Lower lobe of right lung (tissue), 2 donors: ENCODE measurements at regions not wholly inside any gene's neighbourhood (a gene's known extent, or its start where the extent isn't known, plus 50 kb on each side); places are given as distances from the start of the nearest gene placed in this dataset.

Experiments used
- ATAC-seq, 2 donors: fragments of 200-7000 bp; cut with Tn5 transposase; one replicate each; pipeline ENCODE4 v1.9.1; 2020 to 2022; ENCODE audit warnings: mild to moderate bottlenecking in 2 of 2, moderate library complexity in 2 of 2
- DNase-seq: peaks from one replicate; pipeline ENCODE4 v3.0.0-alpha.2; 2020
- H3K27ac ChIP-seq: fragments of 200-600 bp; one replicate; pipeline ENCODE4 v1.8.0; 2022
- H3K27me3 ChIP-seq: fragments of 200-600 bp; one replicate; pipeline ENCODE4 v1.8.0; 2022; ENCODE audit warnings: low read depth
- H3K36me3 ChIP-seq: fragments of 200-600 bp; one replicate; pipeline ENCODE4 v1.8.0; 2022; ENCODE audit warnings: mild to moderate bottlenecking
- H3K4me1 ChIP-seq: fragments of 200-600 bp; one replicate; pipeline ENCODE4 v1.8.0; 2022
- H3K4me3 ChIP-seq: fragments of 200-600 bp; one replicate; pipeline ENCODE4 v1.8.0; 2022; ENCODE audit warnings: mild to moderate bottlenecking
- H3K9me3 ChIP-seq: fragments of 200-600 bp; one replicate; pipeline ENCODE4 v1.8.0; 2022
- intact Hi-C: fragments of 100-400 bp; cut with DNase I; formaldehyde crosslinking; loops from one replicate; pipeline ENCODE4 v1.11.0; 2022
- TF ChIP-seq, protein P1 (sequence below): fragments of 200-600 bp; IDR thresholded peaks from one replicate; pipeline ENCODE4 v1.8.0; 2022; ENCODE audit warnings: antibody characterized with exemption, mild to moderate bottlenecking
- donor health status: DM: no; HTN: yes; CAD: no; lungs with severe emphysema.

DNA sequence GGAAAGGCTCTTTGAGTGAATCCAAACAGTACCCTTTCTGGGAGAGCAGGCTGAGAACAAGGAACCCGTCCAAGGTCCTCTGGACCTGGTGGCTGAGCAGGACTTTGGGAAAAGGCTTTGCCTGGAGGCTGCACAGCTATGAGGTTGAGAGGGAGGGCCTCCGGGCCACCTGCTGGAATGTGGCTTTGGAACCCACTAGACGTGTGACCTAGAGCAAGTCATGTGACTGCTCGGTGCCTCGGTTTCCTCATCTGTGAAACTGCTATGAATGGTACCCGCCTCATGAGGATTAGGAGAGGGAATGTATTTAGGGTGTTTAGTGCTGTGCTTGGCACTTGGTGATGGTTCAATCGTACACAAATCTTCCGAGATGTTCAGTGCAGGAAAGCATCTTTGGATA is 50.4 kb downstream of the HAPSTR1 start:
- no peaks in the 10 kb centered on the region for H3K9me3 ChIP-seq
- TF ChIP-seq, protein P1, sequence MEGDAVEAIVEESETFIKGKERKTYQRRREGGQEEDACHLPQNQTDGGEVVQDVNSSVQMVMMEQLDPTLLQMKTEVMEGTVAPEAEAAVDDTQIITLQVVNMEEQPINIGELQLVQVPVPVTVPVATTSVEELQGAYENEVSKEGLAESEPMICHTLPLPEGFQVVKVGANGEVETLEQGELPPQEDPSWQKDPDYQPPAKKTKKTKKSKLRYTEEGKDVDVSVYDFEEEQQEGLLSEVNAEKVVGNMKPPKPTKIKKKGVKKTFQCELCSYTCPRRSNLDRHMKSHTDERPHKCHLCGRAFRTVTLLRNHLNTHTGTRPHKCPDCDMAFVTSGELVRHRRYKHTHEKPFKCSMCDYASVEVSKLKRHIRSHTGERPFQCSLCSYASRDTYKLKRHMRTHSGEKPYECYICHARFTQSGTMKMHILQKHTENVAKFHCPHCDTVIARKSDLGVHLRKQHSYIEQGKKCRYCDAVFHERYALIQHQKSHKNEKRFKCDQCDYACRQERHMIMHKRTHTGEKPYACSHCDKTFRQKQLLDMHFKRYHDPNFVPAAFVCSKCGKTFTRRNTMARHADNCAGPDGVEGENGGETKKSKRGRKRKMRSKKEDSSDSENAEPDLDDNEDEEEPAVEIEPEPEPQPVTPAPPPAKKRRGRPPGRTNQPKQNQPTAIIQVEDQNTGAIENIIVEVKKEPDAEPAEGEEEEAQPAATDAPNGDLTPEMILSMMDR, result no peak
- H3K4me3 ChIP-seq, result no peak overlapping the region
- no peaks in the 10 kb centered on the region for H3K27me3 ChIP-seq
- no peaks in the 10 kb centered on the region for H3K36me3 ChIP-seq
- no peak overlapping the region for H3K27ac ChIP-seq
- DNase-seq (peak; percentile 34), ATAC-seq (no peak)
- H3K4me1 ChIP-seq, result peaks cover 8% of the 10 kb centered on the region
- intact Hi-C loops, result no loop called here

DNA sequence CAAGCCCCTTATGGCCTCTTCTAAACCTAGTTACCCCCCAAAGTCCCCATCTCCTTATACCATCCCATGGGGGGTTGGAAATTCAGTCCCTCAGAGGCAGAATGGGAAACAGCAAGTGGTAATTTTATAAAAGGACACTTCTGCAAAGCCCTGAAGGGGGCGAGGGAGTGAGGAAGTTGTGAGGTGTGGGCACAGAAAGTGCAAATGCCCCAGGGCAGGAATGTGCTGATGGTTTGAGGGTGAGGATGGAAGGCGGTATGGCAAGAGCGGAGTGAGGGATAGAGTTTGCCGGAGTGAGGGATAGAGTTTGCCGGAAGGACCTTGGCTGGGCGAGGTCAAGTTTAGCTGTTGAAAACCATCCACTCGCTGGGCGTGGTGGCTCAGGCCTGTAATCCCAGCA is 52.7 kb downstream of the HAPSTR1 start:
- no peaks in the 10 kb centered on the region for H3K27me3 ChIP-seq
- DNase-seq (no peak), ATAC-seq (no peak)
- H3K27ac ChIP-seq, result no peak overlapping the region
- H3K4me1 ChIP-seq, result peaks cover 3% of the 10 kb centered on the region
- H3K36me3 ChIP-seq, result no peaks in the 10 kb centered on the region
- intact Hi-C loops, result no loop called here
- H3K9me3 ChIP-seq, result no peaks in the 10 kb centered on the region
- no peak overlapping the region for H3K4me3 ChIP-seq
- TF ChIP-seq, protein P1, result no peak

DNA sequence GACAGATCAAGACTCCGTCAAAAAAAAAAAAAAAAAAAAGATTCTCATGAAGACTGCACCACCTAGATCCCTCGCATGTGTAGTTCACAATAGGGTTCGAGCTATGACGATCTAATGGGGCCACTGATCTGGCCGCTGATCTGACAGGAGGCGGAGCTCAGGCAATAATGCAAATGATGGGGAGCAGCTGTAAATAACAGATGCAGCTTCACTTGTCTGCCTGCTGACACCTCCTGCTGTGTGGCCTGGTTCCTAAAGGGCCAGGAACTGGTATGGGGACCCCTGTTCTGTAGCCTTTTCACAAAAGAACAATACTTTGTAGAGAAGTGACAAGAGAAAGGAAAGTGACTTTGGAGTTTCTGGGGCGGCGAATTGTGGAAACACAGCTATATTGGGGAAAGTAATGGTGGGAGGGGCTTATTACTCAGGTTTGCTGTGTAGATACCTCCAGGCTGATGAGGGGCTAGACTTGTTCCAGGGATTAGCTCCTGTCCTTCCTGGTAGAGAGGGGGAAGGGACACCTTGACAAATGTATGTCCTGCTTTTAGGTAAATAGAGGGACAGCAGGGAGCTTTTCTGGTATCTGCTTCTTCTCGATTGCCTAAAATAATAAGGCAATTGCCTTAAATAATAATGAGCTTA is 57.1 kb downstream of the HAPSTR1 start:
- DNase-seq, result no peak
- intact Hi-C loops, result no loop called here
- no peak for ATAC-seq
- Histone ChIP-seq H3K4me3 (no peak overlapping the region), H3K27ac (no peak overlapping the region), H3K4me1 (peaks cover 3% of the 10 kb centered on the region), H3K36me3 (no peaks in the 10 kb centered on the region), H3K9me3 (no peaks in the 10 kb centered on the region), H3K27me3 (no peaks in the 10 kb centered on the region)
- TF ChIP-seq, protein P1, result no peak

DNA sequence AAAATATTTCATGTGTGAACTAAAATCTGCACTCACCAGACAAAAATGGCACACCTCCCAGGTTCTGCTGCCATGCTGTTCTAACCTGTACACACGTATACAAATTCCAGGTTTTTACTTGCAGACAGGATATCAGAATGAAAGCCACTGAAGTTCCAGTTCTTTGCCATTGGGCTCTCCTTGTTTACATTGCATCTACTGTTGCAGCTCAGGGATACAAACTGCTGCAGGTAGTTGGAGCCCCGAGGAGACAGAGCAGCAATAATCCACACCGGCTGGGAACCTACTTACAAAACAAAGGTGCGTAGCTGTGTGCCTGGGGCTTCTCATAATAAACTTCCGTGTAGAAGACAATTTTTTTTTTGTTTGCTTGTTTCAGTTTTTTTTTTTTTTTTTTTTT is 59.6 kb downstream of the HAPSTR1 start:
- Histone ChIP-seq H3K4me1 (peaks cover 3% of the 10 kb centered on the region), H3K4me3 (no peak overlapping the region), H3K27ac (no peak overlapping the region), H3K27me3 (no peaks in the 10 kb centered on the region), H3K36me3 (no peaks in the 10 kb centered on the region), H3K9me3 (no peaks in the 10 kb centered on the region)
- DNase-seq, result no peak
- ATAC-seq, result no peak
- TF ChIP-seq, protein P1, result no peak
- intact Hi-C loops, result no loop called here

DNA sequence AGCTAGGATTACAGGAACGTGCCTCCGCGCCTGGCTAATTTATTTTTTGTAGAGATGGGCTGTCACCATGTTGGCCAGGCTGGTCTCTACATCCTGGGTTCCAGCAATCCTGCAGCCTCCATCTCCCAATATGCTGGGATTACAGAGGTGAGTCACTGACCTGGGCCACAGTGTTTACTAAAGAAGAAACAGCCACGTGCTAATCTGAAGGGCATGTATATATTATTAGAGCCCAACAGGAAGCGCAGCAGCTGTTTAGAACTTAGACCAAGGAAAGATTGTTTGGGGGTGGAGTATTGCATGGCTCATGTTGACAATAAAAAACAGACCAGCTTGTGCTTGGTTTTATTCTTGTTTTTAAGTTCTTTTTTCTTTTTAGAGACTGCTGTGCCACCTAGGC is 60.2 kb downstream of the HAPSTR1 start:
- Histone ChIP-seq H3K4me1 (peaks cover 3% of the 10 kb centered on the region), H3K9me3 (no peaks in the 10 kb centered on the region), H3K36me3 (no peaks in the 10 kb centered on the region), H3K27ac (no peak overlapping the region), H3K27me3 (no peaks in the 10 kb centered on the region), H3K4me3 (no peak overlapping the region)
- DNase-seq (no peak), ATAC-seq (no peak)
- intact Hi-C loops, result no loop called here
- TF ChIP-seq, protein P1, result no peak
